Stomach (tissue), 4 donors: ENCODE measurements at regions not wholly inside any gene's neighbourhood (a gene's known extent, or its start where the extent isn't known, plus 50 kb on each side); places are given as distances from the start of the nearest gene placed in this dataset.

ENCODE experiments used
- CTCF ChIP-seq, 7 experiments: fragments of 450-650 bp in 4 of 7; fragments of 200-600 bp in 3 of 7; sonication (generic) in 3 of 7; IDR thresholded peaks; one replicate each; pipeline ENCODE4 v1.5.1; 2016 to 2019; ENCODE audit warnings: antibody characterized with exemption in 7 of 7, control low read depth in 2 of 7, mild to moderate bottlenecking in 1 of 7
- POLR2A ChIP-seq, 4 donors: fragments of 450-650 bp; IDR thresholded peaks; one replicate each; pipeline ENCODE4 v1.6.1; 2016; ENCODE audit warnings: antibody characterized with exemption in 4 of 4, control low read depth in 2 of 4, mild to moderate bottlenecking in 1 of 4, moderate library complexity in 1 of 4
- POLR2AphosphoS5 ChIP-seq, 3 donors: sonication (generic); formaldehyde crosslinking; IDR thresholded peaks; one replicate each; pipeline ENCODE4 v1.6.1; 2016; ENCODE audit warnings: antibody characterized with exemption in 3 of 3

DNA sequence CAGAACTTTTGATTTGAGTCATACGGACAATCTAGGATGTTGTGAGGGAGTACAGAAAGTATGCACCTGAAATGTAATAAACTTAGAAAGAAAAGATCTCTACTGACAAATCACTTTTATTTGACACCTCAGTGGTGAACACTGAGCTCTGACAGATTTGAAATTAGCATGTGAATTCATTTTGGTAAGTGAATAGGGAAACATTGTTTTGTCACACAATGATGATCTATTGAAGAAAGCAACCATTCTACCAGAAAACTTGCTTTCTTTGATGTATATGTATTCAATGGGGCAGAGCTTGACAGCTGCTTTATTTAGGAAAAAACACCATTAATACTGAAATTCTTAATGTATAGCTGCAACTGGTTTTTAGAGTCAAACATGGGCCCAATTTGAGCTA is 500.5 kb downstream of the CCDC85A start:
- TF ChIP-seq CTCF (IDR thresholded peaks at IDR 0.05), result no peak
- TF ChIP-seq POLR2A (IDR thresholded peaks at IDR 0.05), result no peak
- TF ChIP-seq POLR2AphosphoS5 (IDR thresholded peaks at IDR 0.05), result no peak
